Heart left ventricle (tissue), 13 donors: ENCODE measurements at regions not wholly inside any gene's neighbourhood (a gene's known extent, or its start where the extent isn't known, plus 50 kb on each side); places are given as distances from the start of the nearest gene placed in this dataset.
"Not testable (repeated sequence)": the region's sequence is repeated elsewhere in the genome, so short reads cannot be mapped to it uniquely, and the experiment has no call there.

Experiments used
- CTCF ChIP-seq, 12 donors: fragments of 200-600 bp; sonication (generic) in 4 of 12; IDR thresholded peaks; one replicate each; pipeline versions ENCODE4 v1.5.0 to v1.8.0; 2018 to 2022; ENCODE audit warnings: antibody characterized with exemption in 12 of 12, mild to moderate bottlenecking in 5 of 12
- POLR2A ChIP-seq, 2 donors: fragments of 450-650 bp; IDR thresholded peaks; one replicate each; pipeline ENCODE4 v1.6.1; 2017; ENCODE audit warnings: antibody characterized with exemption in 2 of 2, mild to moderate bottlenecking in 2 of 2, moderate library complexity in 2 of 2
- donor health status: ischemic (EF 13 %, LVEDD 7.1; RV severe dilation, severe dysfunction).
- donor health status: DM: no; HTN: yes; CAD: no.
- donor health status: DM: no; HTN: no; CAD: no.
- donor health status: ischemic (EF 25% LVEDD 6.9; RV normal size, moderate dysfunction).
- donor health status: ischemic (EF 25% LVEDD 5.7; RV mildly dilated, moderate dysfunction).
- donor health status: ischemic (EF 35%, LVEDD 5.7; RV mildly dilated, moderate dysfunction).
- donor health status: nonischemic (EF 11% LVEDD 7.7; RV severe dilation, severe dysfunction).
- donor health status: DM: yes; HTN: yes; CAD: no.
- donor health status: PGD.
- donor health status: ischemic (EF 29% LVEDD 5.4; RV normal size, mild dysfunction).
- donor health status: nonischemic (EF 23%, LVEDD 6.1; RV moderate dilation, normal function).

GRCh38 chr3:152692326-152692725, 142.6 kb upstream of the P2RY1 start:
- not testable (repeated sequence) for TF ChIP-seq POLR2A, CTCF (IDR thresholded peaks at IDR 0.05)
